H1 (cell line): ENCODE measurements at regions not wholly inside any gene's neighbourhood (a gene's known extent, or its start where the extent isn't known, plus 50 kb on each side); places are given as distances from the start of the nearest gene placed in this dataset.

Experiments
- CTCF ChIA-PET: fragments of 300-600 bp; sonication (Branson Sonifier 250); formaldehyde crosslinking; loops from one replicate; lab custom pipeline; 2021; ENCODE audit not compliant: partially characterized antibody; lab: Charles Lee
- POLR2A ChIA-PET: fragments of 300-600 bp; sonication (Branson Sonifier 250); formaldehyde crosslinking; loops from one replicate; lab custom pipeline; 2021; ENCODE audit warnings: inconsistent platforms; ENCODE audit not compliant: partially characterized antibody; lab: Charles Lee
- DNase-seq, 2 experiments: peaks; one replicate each; pipeline versions ENCODE4 v3.0.0 to v3.0.0-alpha.2; 2010 to 2022; ENCODE audit warnings: low spot score in 2 of 2, low read depth in 1 of 2, mixed read lengths in 1 of 2
- FAIRE-seq: peaks from 2 replicates; lab custom pipeline; 2011; peaks lifted over from hg19 to GRCh38; lab: Jason Lieb, UNC
- H2AFZ ChIP-seq: 2 replicates; pipeline ENCODE4 v1.8.1; 2012; ENCODE audit warnings: low read length, inconsistent platforms
- H2AK5ac ChIP-seq: 2 replicates; pipeline ENCODE4 v1.6.1; 2013; ENCODE audit warnings: low read depth, low read length
- H2BK120ac ChIP-seq: replicated peaks from 2 replicates; pipeline ENCODE3; 2013; ENCODE audit warnings: low read depth, low read length, inconsistent platforms
- H2BK12ac ChIP-seq: 2 replicates; pipeline ENCODE4 v1.6.1; 2013; ENCODE audit warnings: low read depth, low read length
- H2BK15ac ChIP-seq: 2 replicates; pipeline ENCODE4 v1.6.1; 2013; ENCODE audit warnings: low read length
- H2BK20ac ChIP-seq: 2 replicates; pipeline ENCODE4 v1.6.1; 2013; ENCODE audit warnings: low read length
- H2BK5ac ChIP-seq: 2 replicates; pipeline ENCODE4 v1.6.1; 2013; ENCODE audit warnings: low read depth, low read length
- H3K14ac ChIP-seq: 2 replicates; pipeline ENCODE4 v1.6.1; 2013; ENCODE audit warnings: inconsistent platforms; ENCODE audit not compliant: insufficient read length
- H3K18ac ChIP-seq: 2 replicates; pipeline ENCODE4 v1.6.1; 2013; ENCODE audit warnings: low read length; ENCODE audit errors: extremely low read depth
- H3K23ac ChIP-seq: 2 replicates; pipeline ENCODE4 v1.6.1; 2013; ENCODE audit warnings: inconsistent platforms; ENCODE audit not compliant: insufficient read length
- H3K23me2 ChIP-seq: 2 replicates; pipeline ENCODE4 v1.6.1; 2013; ENCODE audit warnings: low read depth, low read length
- H3K27ac ChIP-seq: 2 replicates; pipeline ENCODE4 v1.6.1; 2011; ENCODE audit warnings: low read depth, low read length, inconsistent platforms
- H3K27me3 ChIP-seq, 4 experiments: replicated peaks in 1 of 4; 1 replicate in 1 of 4; 2 replicates in 3 of 4; pipeline versions ENCODE4 v1.6.1 to v1.8.1; 2011 to 2013; ENCODE audit warnings: low read length in 3 of 4, mild to moderate bottlenecking in 3 of 4, inconsistent platforms in 2 of 4, mixed read lengths in 2 of 4, moderate library complexity in 1 of 4; ENCODE audit not compliant: control insufficient read depth in 3 of 4, insufficient read depth in 3 of 4; ENCODE audit errors: extremely low read depth in 1 of 4
- H3K36me3 ChIP-seq, 4 experiments: 2 replicates each; pipeline versions ENCODE4 v1.6.1 to v1.8.1; 2011 to 2013; ENCODE audit warnings: mild to moderate bottlenecking in 4 of 4, low read length in 3 of 4, moderate library complexity in 2 of 4, control low read depth in 1 of 4, inconsistent platforms in 1 of 4; ENCODE audit not compliant: insufficient read depth in 4 of 4, control insufficient read depth in 2 of 4
- H3K4ac ChIP-seq: replicated peaks from 2 replicates; pipeline ENCODE3; 2013; ENCODE audit warnings: low read length, low read depth, mixed read lengths, inconsistent platforms; ENCODE audit not compliant: insufficient read length
- H3K4me1 ChIP-seq, 4 experiments: replicated peaks in 1 of 4; 1 replicate in 1 of 4; 2 replicates in 3 of 4; pipeline versions ENCODE4 v1.6.1 to v1.8.1; 2011 to 2013; ENCODE audit warnings: low read length in 3 of 4, inconsistent platforms in 2 of 4, mixed read lengths in 1 of 4; ENCODE audit not compliant: insufficient read depth in 4 of 4, control insufficient read depth in 3 of 4
- H3K4me2 ChIP-seq, 2 experiments: 2 replicates each; pipeline versions ENCODE4 v1.6.1 to v1.8.1; 2011 to 2013; ENCODE audit warnings: low read depth in 2 of 2, low read length in 2 of 2, control low read depth in 1 of 2, inconsistent platforms in 1 of 2, mild to moderate bottlenecking in 1 of 2; ENCODE audit not compliant: insufficient read depth in 1 of 2
- H3K4me3 ChIP-seq, 4 experiments: fragments of 200-600, 300-600 bp in 1 of 4; sonication (generic), shearing (Covaris generic), sonication (Bioruptor Twin) in 1 of 4; 2 replicates each; pipeline versions ENCODE4 v1.5.1 to v1.8.1; 2011 to 2016; ENCODE audit warnings: low read length in 4 of 4, low read depth in 3 of 4, control low read depth in 2 of 4, inconsistent platforms in 2 of 4, mild to moderate bottlenecking in 2 of 4, mixed read lengths in 1 of 4, moderate library complexity in 1 of 4; ENCODE audit not compliant: insufficient read depth in 2 of 4; ENCODE audit errors: extremely low read depth in 1 of 4
- H3K56ac ChIP-seq: replicated peaks from 2 replicates; pipeline ENCODE3; 2013; ENCODE audit warnings: low read depth, mild to moderate bottlenecking, mixed read lengths, low read length, inconsistent platforms; ENCODE audit not compliant: insufficient read length
- H3K79me1 ChIP-seq: 2 replicates; pipeline ENCODE4 v1.6.1; 2013; ENCODE audit warnings: low read depth, low read length, control low read depth
- H3K79me2 ChIP-seq, 2 experiments: 2 replicates each; pipeline versions ENCODE4 v1.6.1 to v1.8.1; 2012 to 2013; ENCODE audit warnings: low read length in 2 of 2, mild to moderate bottlenecking in 2 of 2, inconsistent platforms in 1 of 2; ENCODE audit not compliant: insufficient read depth in 2 of 2, control insufficient read depth in 1 of 2
- H3K9ac ChIP-seq, 4 experiments: replicated peaks in 1 of 4; 1 replicate in 1 of 4; 2 replicates in 3 of 4; pipeline versions ENCODE4 v1.6.1 to v1.8.1; 2011 to 2013; ENCODE audit warnings: low read depth in 3 of 4, low read length in 3 of 4, control low read depth in 2 of 4, mild to moderate bottlenecking in 2 of 4, moderate library complexity in 2 of 4, inconsistent platforms in 1 of 4; ENCODE audit errors: extremely low read depth in 1 of 4
- H3K9me3 ChIP-seq, 2 experiments: 2 replicates each; pipeline versions ENCODE4 v1.6.1 to v1.8.1; 2012 to 2013; ENCODE audit warnings: mild to moderate bottlenecking in 2 of 2, moderate library complexity in 2 of 2, control low read depth in 1 of 2, inconsistent platforms in 1 of 2, low read depth in 1 of 2, low read length in 1 of 2, mixed read lengths in 1 of 2; ENCODE audit not compliant: insufficient read depth in 2 of 2
- H4K20me1 ChIP-seq, 2 experiments: replicated peaks in 1 of 2; 2 replicates each; pipeline versions ENCODE3 to v1.8.1; 2011 to 2013; ENCODE audit warnings: inconsistent platforms in 2 of 2, low read length in 2 of 2, mild to moderate bottlenecking in 1 of 2; ENCODE audit not compliant: insufficient read depth in 2 of 2, control insufficient read depth in 1 of 2
- H4K5ac ChIP-seq: 2 replicates; pipeline ENCODE4 v1.6.1; 2013; ENCODE audit warnings: low read length, low read depth, mixed read lengths, inconsistent platforms; ENCODE audit not compliant: insufficient read length
- H4K8ac ChIP-seq: 2 replicates; pipeline ENCODE4 v1.8.0; 2013; ENCODE audit warnings: mild to moderate bottlenecking, moderate library complexity, low read length, inconsistent platforms; ENCODE audit not compliant: insufficient read depth; ENCODE audit errors: extremely low read depth
- H4K91ac ChIP-seq: replicated peaks from 2 replicates; pipeline ENCODE3; 2013; ENCODE audit warnings: low read length, mixed read lengths, inconsistent platforms; ENCODE audit not compliant: insufficient read length
- CHD1 ChIP-seq: IDR thresholded peaks from 2 replicates; pipeline ENCODE4 v1.6.1; 2012; ENCODE audit warnings: low read depth, low read length, improper control_type of control experiment
- CTBP2 ChIP-seq: IDR thresholded peaks from 2 replicates; pipeline ENCODE4 v1.7.0; 2011; ENCODE audit warnings: borderline replicate concordance, mild to moderate bottlenecking, moderate library complexity, mixed read lengths, low read length; ENCODE audit not compliant: insufficient read depth, insufficient read length
- EGR1 ChIP-seq: IDR thresholded peaks from 2 replicates; pipeline ENCODE4 v1.6.1; 2011; ENCODE audit warnings: low read depth, low read length, borderline replicate concordance
- GTF2F1 ChIP-seq: IDR thresholded peaks from 2 replicates; pipeline ENCODE4 v1.6.1; 2012; ENCODE audit warnings: low read depth, low read length, improper control_type of control experiment, borderline replicate concordance
- KDM1A ChIP-seq: fragments of 200-600, 300-600 bp; sonication (generic); IDR thresholded peaks from 2 replicates; pipeline ENCODE4 v1.7.1; 2016; ENCODE audit warnings: mild to moderate bottlenecking, low read length, borderline replicate concordance
- PHF8 ChIP-seq: fragments of 200-600 bp; sonication (generic); conservative IDR thresholded peaks from 2 replicates; pipeline ENCODE4 v1.7.1; 2012; ENCODE audit warnings: low read depth, mild to moderate bottlenecking, inconsistent platforms, low read length, moderate library complexity
- POLR2A ChIP-seq, 2 experiments: IDR thresholded peaks; 1 replicate in 1 of 2; 2 replicates in 1 of 2; pipeline ENCODE4 v1.6.1; 2011; ENCODE audit warnings: low read depth in 2 of 2, low read length in 2 of 2, mild to moderate bottlenecking in 2 of 2; ENCODE audit errors: control extremely low read depth in 1 of 2
- RXRA ChIP-seq: IDR thresholded peaks from 2 replicates; pipeline ENCODE4 v1.6.1; 2011; ENCODE audit warnings: low read depth, mild to moderate bottlenecking, low read length, moderate library complexity; ENCODE audit not compliant: insufficient read depth
- SIN3A ChIP-seq, 2 experiments: IDR thresholded peaks in 1 of 2; conservative IDR thresholded peaks in 1 of 2; 2 replicates each; pipeline ENCODE4 v1.6.1; 2011 to 2012; ENCODE audit warnings: low read length in 2 of 2, improper control_type of control experiment in 1 of 2, low read depth in 1 of 2, mild to moderate bottlenecking in 1 of 2
- TAF1 ChIP-seq: IDR thresholded peaks from 2 replicates; pipeline ENCODE4 v1.6.1; 2011; ENCODE audit warnings: mild to moderate bottlenecking, low read depth, low read length
- TCF12 ChIP-seq: IDR thresholded peaks from 2 replicates; pipeline ENCODE4 v1.6.1; 2011; ENCODE audit warnings: low read depth, mild to moderate bottlenecking, low read length
- WGBS, 2 experiments: shearing (Covaris generic) in 1 of 2; methylation state at CpG; one replicate each; pipeline versions ENCODE4 v1.1.6 to v1.1.7; 2013 to 2015; ENCODE audit warnings: low lambda C conversion rate in 2 of 2, mixed read lengths in 2 of 2, inconsistent platforms in 1 of 2, low coverage in 1 of 2, missing lambda C conversion rate in 1 of 2; ENCODE audit not compliant: insufficient replicate concordance in 2 of 2, insufficient coverage in 1 of 2, insufficient read length in 1 of 2; ENCODE audit errors: extremely low coverage in 1 of 2, missing lambda C conversion rate in 1 of 2; 5-methylcytosine and 5-hydroxymethylcytosine counted together
- TF ChIP-seq, protein P1 (sequence below): IDR thresholded peaks from 2 replicates; pipeline ENCODE4 v1.6.1; 2011; ENCODE audit warnings: low read length, improper control_type of control experiment

DNA sequence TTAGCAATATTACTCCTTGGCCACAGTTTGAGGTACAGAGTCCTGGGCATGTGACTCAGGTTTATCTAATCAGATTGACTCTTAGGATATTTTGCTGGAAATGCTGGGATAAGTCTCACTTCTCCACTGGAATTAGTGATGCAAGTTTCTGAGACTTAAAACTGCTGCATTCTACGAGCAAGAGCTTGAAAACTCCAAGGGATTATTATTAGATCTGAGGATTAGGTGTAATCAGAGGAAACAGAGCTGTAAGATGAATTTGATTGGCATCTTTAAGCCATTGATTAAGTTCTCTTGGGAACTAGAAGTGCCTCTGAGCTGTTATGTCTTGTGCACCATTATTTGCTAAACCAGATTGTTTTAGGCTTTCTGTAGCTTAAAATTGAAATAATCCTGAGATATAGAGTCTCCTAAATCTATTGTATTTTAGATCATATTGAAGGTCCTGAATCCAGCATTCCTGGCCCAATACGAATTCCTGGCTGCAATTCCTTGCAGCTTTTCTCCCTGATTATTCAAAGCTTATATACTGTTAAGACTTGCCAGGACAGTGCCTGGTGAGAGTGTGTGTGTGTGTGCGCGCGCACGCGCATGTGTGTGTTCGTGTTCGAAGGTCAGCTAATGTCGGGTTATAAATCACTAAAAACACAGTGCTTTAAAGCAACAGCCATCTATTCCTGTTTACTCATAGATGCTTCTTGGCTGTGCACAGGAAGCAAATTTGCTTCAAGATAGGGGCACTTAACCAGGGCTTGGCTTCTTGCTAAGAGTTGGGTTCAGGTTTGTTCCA, 735.1 kb downstream of the STIM2 start:
- H3K14ac ChIP-seq = no peak overlapping the region
- H3K9ac ChIP-seq = no peak overlapping the region
- H2BK120ac ChIP-seq = no peak overlapping the region
- H2BK12ac ChIP-seq = no peak overlapping the region
- H3K4ac ChIP-seq = no peak overlapping the region
- no peaks in the 10 kb centered on the region for H3K23me2 ChIP-seq
- FAIRE-seq (no peak), DNase-seq (no peak)
- H3K4me2 ChIP-seq = no peak overlapping the region
- no peaks in the 10 kb centered on the region for H3K4me1 ChIP-seq
- no peaks in the 10 kb centered on the region for H3K36me3 ChIP-seq
- H3K79me1 ChIP-seq = no peaks in the 10 kb centered on the region
- CTCF ChIA-PET = interaction anchor here (1.5 to 1.8 kb wide), 2 partner anchors 25 to 547 kb away, joined by 4 read pairs; no protein-coding TSS in a partner anchor
- POLR2A ChIA-PET = no interaction called here
- no peaks in the 10 kb centered on the region for H4K20me1 ChIP-seq
- H3K56ac ChIP-seq = no peak overlapping the region
- H3K23ac ChIP-seq = no peak overlapping the region
- no peaks in the 10 kb centered on the region for H3K27me3 ChIP-seq
- no peak overlapping the region for H3K4me3 ChIP-seq
- 90% methylated on average over 10 of the region's 10 CpGs; no CpG with 5 or more reads in 1 of the 2 experiments for WGBS, 2 experiments
- no peak overlapping the region for H2BK5ac ChIP-seq
- no peak overlapping the region for H4K91ac ChIP-seq
- peak overlapping the region; percentile 36; the same call in 1 of the 2 replicates for H2AFZ ChIP-seq
- H4K5ac ChIP-seq = no peak overlapping the region
- no peaks in the 10 kb centered on the region for H3K9me3 ChIP-seq
- no peak overlapping the region for H2BK20ac ChIP-seq
- H2BK15ac ChIP-seq = no peak overlapping the region
- no peaks in the 10 kb centered on the region for H3K79me2 ChIP-seq
- H2AK5ac ChIP-seq = no peak overlapping the region
- H3K27ac ChIP-seq = no peak overlapping the region
- no peak overlapping the region for H4K8ac ChIP-seq
- no peak overlapping the region for H3K18ac ChIP-seq
- TF ChIP-seq SIN3A (conservative IDR thresholded peaks at IDR 0.05 in 1 of 2, IDR thresholded peaks at IDR 0.05 in 1 of 2; ENCODE audit: low read depth in 1 of 2, low read length in 2 of 2) (no peak), CTBP2 (no peak), KDM1A (no peak), RXRA (no peak), TCF12 (no peak), TAF1 (no peak), CHD1 (no peak), GTF2F1 (no peak), EGR1 (no peak), POLR2A (IDR thresholded peaks at IDR 0.05; ENCODE audit: control extremely low read depth in 1 of 2, low read depth in 2 of 2, low read length in 2 of 2) (no peak), PHF8 (no peak)
- TF ChIP-seq, protein P1, sequence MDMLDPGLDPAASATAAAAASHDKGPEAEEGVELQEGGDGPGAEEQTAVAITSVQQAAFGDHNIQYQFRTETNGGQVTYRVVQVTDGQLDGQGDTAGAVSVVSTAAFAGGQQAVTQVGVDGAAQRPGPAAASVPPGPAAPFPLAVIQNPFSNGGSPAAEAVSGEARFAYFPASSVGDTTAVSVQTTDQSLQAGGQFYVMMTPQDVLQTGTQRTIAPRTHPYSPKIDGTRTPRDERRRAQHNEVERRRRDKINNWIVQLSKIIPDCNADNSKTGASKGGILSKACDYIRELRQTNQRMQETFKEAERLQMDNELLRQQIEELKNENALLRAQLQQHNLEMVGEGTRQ = no peak
